ENCODE measurements at regions not wholly inside any gene's neighbourhood (a gene's known extent, or its start where the extent isn't known, plus 50 kb on each side); places are given as distances from the start of the nearest gene placed in this dataset.
A peak's percentile ranks its signal among the peaks of the same experiment; 100 is the strongest.

GRCh38 chr10:28733245-28733644, 55.9 kb downstream of the BAMBI start:
- no peak overlapping the region for H3K4me3 Mint-ChIP-seq (ENCODE audit: unreplicated experiment)
- H3K36me3 Mint-ChIP-seq (ENCODE audit: low read depth): no peaks in the 10 kb centered on the region
- H3K27ac Mint-ChIP-seq (ENCODE audit: unreplicated experiment): no peak overlapping the region
- TF ChIP-seq CTCF (IDR thresholded peaks at IDR 0.05): no peak
- peaks cover 5% of the 10 kb centered on the region for H3K9me3 Mint-ChIP-seq (ENCODE audit: low read depth)
- DNase-seq (ENCODE audit: low spot score): no peak
- H3K4me1 Mint-ChIP-seq (ENCODE audit: low read depth): peaks cover 10% of the 10 kb centered on the region
- H3K27me3 Mint-ChIP-seq (ENCODE audit: low read depth): no peaks in the 10 kb centered on the region

- Mint-ChIP-seq H3K36me3 (ENCODE audit: low read depth) (no peaks in the 10 kb centered on the region), H3K4me1 (ENCODE audit: low read depth) (peaks cover 10% of the 10 kb centered on the region), H3K4me3 (ENCODE audit: unreplicated experiment) (no peak overlapping the region), H3K9me3 (ENCODE audit: low read depth) (peaks cover 5% of the 10 kb centered on the region), H3K27ac (ENCODE audit: unreplicated experiment) (no peak overlapping the region), H3K27me3 (ENCODE audit: low read depth) (no peaks in the 10 kb centered on the region)
- no peak for DNase-seq (ENCODE audit: low spot score)
- TF ChIP-seq CTCF (IDR thresholded peaks at IDR 0.05): no peak
Measured at GRCh38 chr10:28733647-28734046, 56.3 kb downstream of the BAMBI start.

- no peaks in the 10 kb centered on the region for H3K36me3 Mint-ChIP-seq (ENCODE audit: low read depth)
- peak overlapping the region; percentile 91 for H3K27ac Mint-ChIP-seq (ENCODE audit: unreplicated experiment)
- no peaks in the 10 kb centered on the region for H3K27me3 Mint-ChIP-seq (ENCODE audit: low read depth)
- TF ChIP-seq CTCF (IDR thresholded peaks at IDR 0.05): no peak
- no peak overlapping the region for H3K4me3 Mint-ChIP-seq (ENCODE audit: unreplicated experiment)
- H3K4me1 Mint-ChIP-seq (ENCODE audit: low read depth): peaks cover 7% of the 10 kb centered on the region
- no peak for DNase-seq (ENCODE audit: low spot score)
- H3K9me3 Mint-ChIP-seq (ENCODE audit: low read depth): peaks cover 5% of the 10 kb centered on the region
Measured at GRCh38 chr10:28734938-28735759, 57.8 kb downstream of the BAMBI start.

GRCh38 chr10:28737096-28737495, 59.8 kb downstream of the BAMBI start:
- Mint-ChIP-seq H3K36me3 (ENCODE audit: low read depth) (no peaks in the 10 kb centered on the region), H3K4me3 (ENCODE audit: unreplicated experiment) (no peak overlapping the region), H3K27ac (ENCODE audit: unreplicated experiment) (no peak overlapping the region), H3K4me1 (ENCODE audit: low read depth) (peaks cover 6% of the 10 kb centered on the region), H3K27me3 (ENCODE audit: low read depth) (no peaks in the 10 kb centered on the region), H3K9me3 (ENCODE audit: low read depth) (peaks cover 5% of the 10 kb centered on the region)
- no peak for DNase-seq (ENCODE audit: low spot score)
- no peak for TF ChIP-seq CTCF (IDR thresholded peaks at IDR 0.05)

GRCh38 chr10:28738200-28738599, 60.9 kb downstream of the BAMBI start:
- no peak for DNase-seq (ENCODE audit: low spot score)
- TF ChIP-seq CTCF (IDR thresholded peaks at IDR 0.05): peak; percentile 33
- no peak overlapping the region for H3K4me3 Mint-ChIP-seq (ENCODE audit: unreplicated experiment)
- H3K27ac Mint-ChIP-seq (ENCODE audit: unreplicated experiment): no peak overlapping the region
- no peaks in the 10 kb centered on the region for H3K36me3 Mint-ChIP-seq (ENCODE audit: low read depth)
- no peaks in the 10 kb centered on the region for H3K27me3 Mint-ChIP-seq (ENCODE audit: low read depth)
- peaks cover 6% of the 10 kb centered on the region for H3K4me1 Mint-ChIP-seq (ENCODE audit: low read depth)
- peaks cover 5% of the 10 kb centered on the region for H3K9me3 Mint-ChIP-seq (ENCODE audit: low read depth)
